ENCODE measurements at regions not wholly inside any gene's neighbourhood (a gene's known extent, or its start where the extent isn't known, plus 50 kb on each side); places are given as distances from the start of the nearest gene placed in this dataset.
"Not testable (repeated sequence)": the region's sequence is repeated elsewhere in the genome, so short reads cannot be mapped to it uniquely, and the experiment has no call there.

GRCh38 chr17:77842528-77843147, 115.9 kb upstream of the TNRC6C start:
- Histone ChIP-seq H3K4me1 (ENCODE audit: control insufficient read depth, insufficient read depth, low read length) (peaks cover 16% of the 10 kb centered on the region), H3K27me3 (ENCODE audit: control insufficient read depth, insufficient read depth, low read length) (peaks cover 9% of the 10 kb centered on the region), H3K9me3 (replicated peaks; ENCODE audit: low read length) (no peaks in the 10 kb centered on the region), H3K36me3 (ENCODE audit: insufficient read depth, low read length) (no peaks in the 10 kb centered on the region), H3K4me3 (ENCODE audit: low read length) (no peak overlapping the region), H3K9ac (ENCODE audit: low read depth, low read length) (no peak overlapping the region), H3K4me2 (ENCODE audit: low read length) (no peak overlapping the region)

- not testable (repeated sequence) for H3K36me3 ChIP-seq (ENCODE audit: insufficient read depth, low read length); H3K4me3 ChIP-seq (ENCODE audit: low read length); H3K9ac ChIP-seq (ENCODE audit: low read depth, low read length); H3K9me3 ChIP-seq (replicated peaks; ENCODE audit: low read length); H3K4me2 ChIP-seq (ENCODE audit: low read length)
- Histone ChIP-seq H3K27me3 (ENCODE audit: control insufficient read depth, insufficient read depth, low read length) (peaks cover 15% of the 10 kb centered on the region), H3K4me1 (ENCODE audit: control insufficient read depth, insufficient read depth, low read length) (peaks cover 16% of the 10 kb centered on the region)
Observed at GRCh38 chr17:77843255-77843895, 115.1 kb upstream of the TNRC6C start.

DNA sequence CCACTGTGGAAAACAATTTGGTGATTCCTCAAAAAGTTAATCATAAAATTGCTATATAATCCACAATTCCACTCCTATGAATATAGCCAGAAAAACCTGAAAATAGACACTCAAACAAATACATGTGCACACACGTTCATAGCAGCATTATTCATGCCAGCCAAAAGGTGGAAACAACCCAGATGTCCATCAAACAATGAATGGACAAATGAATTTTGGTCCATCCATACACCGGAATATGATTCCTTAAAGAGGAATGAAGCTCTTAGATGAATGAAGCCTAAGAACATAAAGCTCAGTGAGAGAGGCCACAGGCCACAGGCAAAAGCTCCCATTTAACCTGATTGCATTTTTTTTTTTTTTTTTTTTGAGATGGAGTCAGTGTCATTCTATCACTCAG, 114.6 kb upstream of the TNRC6C start:
- H3K4me3 ChIP-seq (ENCODE audit: low read length): no peak overlapping the region
- H3K4me1 ChIP-seq (ENCODE audit: control insufficient read depth, insufficient read depth, low read length): peaks cover 16% of the 10 kb centered on the region
- no peaks in the 10 kb centered on the region for H3K9me3 ChIP-seq (replicated peaks; ENCODE audit: low read length)
- no peak overlapping the region for H3K9ac ChIP-seq (ENCODE audit: low read depth, low read length)
- H3K4me2 ChIP-seq (ENCODE audit: low read length): no peak overlapping the region
- no peaks in the 10 kb centered on the region for H3K36me3 ChIP-seq (ENCODE audit: insufficient read depth, low read length)
- H3K27me3 ChIP-seq (ENCODE audit: control insufficient read depth, insufficient read depth, low read length): peaks cover 19% of the 10 kb centered on the region

GRCh38 chr17:77844681-77845080, 113.8 kb upstream of the TNRC6C start:
- H3K4me1 ChIP-seq (ENCODE audit: control insufficient read depth, insufficient read depth, low read length): peaks cover 16% of the 10 kb centered on the region
- no peak overlapping the region for H3K4me3 ChIP-seq (ENCODE audit: low read length)
- no peak overlapping the region for H3K4me2 ChIP-seq (ENCODE audit: low read length)
- no peaks in the 10 kb centered on the region for H3K36me3 ChIP-seq (ENCODE audit: insufficient read depth, low read length)
- peaks cover 23% of the 10 kb centered on the region for H3K27me3 ChIP-seq (ENCODE audit: control insufficient read depth, insufficient read depth, low read length)
- no peaks in the 10 kb centered on the region for H3K9me3 ChIP-seq (replicated peaks; ENCODE audit: low read length)
- H3K9ac ChIP-seq (ENCODE audit: low read depth, low read length): no peak overlapping the region

DNA sequence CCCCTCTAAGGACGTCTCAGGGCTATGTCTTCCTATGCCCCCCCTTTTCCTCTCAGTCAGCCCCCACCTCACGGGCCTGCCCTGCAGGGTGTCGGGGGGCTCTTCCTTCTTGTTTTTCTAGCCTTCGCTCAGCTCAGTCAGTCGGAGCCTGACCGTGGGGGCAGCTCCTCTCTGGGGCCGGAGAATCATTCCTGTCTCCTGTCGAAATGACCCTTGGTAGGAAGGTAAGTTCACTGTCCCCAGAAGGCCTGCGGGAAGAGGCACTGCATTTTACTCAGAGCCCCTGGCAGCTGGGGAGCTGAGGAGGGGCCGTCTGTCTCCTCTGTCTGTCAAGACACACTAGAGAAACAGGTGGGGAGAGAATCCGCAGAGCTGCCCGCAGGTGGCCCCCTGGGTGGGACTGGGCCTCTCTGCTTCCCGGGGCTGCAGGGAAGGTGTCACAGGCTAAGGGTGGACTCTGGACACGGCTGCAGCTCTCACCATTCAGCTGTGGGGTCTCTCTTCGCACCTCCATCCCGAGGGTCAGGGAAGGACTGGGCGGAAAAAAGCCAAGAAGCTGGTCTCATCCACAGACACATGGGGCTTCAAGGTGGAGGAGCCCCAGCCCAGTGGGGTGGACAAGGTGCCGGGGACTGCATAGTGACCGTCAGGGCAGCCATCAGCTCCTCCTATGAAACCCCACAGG, 112.8 kb upstream of the TNRC6C start:
- Histone ChIP-seq H3K4me1 (ENCODE audit: control insufficient read depth, insufficient read depth, low read length) (peaks cover 16% of the 10 kb centered on the region), H3K27me3 (ENCODE audit: control insufficient read depth, insufficient read depth, low read length) (peaks cover 17% of the 10 kb centered on the region), H3K36me3 (ENCODE audit: insufficient read depth, low read length) (no peaks in the 10 kb centered on the region), H3K9ac (ENCODE audit: low read depth, low read length) (no peak overlapping the region), H3K4me2 (ENCODE audit: low read length) (no peak overlapping the region), H3K4me3 (ENCODE audit: low read length) (no peak overlapping the region), H3K9me3 (replicated peaks; ENCODE audit: low read length) (no peaks in the 10 kb centered on the region)

DNA sequence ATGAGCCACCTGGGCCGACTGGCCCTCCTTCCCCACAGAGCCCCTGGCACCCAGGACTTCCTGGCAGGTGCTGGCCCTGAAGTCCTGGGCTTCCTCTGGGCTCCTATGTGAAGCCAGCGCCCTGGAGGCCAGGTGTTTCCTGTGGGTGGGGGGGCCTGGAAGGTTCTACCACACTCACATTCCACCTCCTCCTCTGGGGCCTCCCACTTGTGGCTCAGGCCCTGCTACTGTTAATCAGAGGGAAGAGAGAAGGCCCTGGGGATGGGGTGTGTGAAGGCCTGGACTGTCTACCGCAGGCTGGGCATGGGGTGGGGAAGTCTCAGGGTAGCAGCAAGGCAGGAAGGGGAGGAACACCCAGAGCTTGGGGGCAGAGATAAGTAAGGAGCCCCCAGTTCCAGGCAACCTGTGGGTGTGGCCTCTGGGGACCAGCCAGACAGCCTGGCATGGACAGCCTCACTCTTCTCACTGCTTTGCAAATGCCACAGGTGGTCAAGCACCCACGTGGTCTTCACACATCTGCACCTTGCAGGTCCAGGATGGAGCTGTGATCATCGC, 111.9 kb upstream of the TNRC6C start:
- H3K4me1 ChIP-seq (ENCODE audit: control insufficient read depth, insufficient read depth, low read length): peaks cover 16% of the 10 kb centered on the region
- no peaks in the 10 kb centered on the region for H3K9me3 ChIP-seq (replicated peaks; ENCODE audit: low read length)
- no peak overlapping the region for H3K4me2 ChIP-seq (ENCODE audit: low read length)
- H3K36me3 ChIP-seq (ENCODE audit: insufficient read depth, low read length): no peaks in the 10 kb centered on the region
- H3K9ac ChIP-seq (ENCODE audit: low read depth, low read length): no peak overlapping the region
- no peak overlapping the region for H3K4me3 ChIP-seq (ENCODE audit: low read length)
- peaks cover 20% of the 10 kb centered on the region for H3K27me3 ChIP-seq (ENCODE audit: control insufficient read depth, insufficient read depth, low read length)

- Histone ChIP-seq H3K27me3 (ENCODE audit: control insufficient read depth, insufficient read depth, low read length) (peaks cover 27% of the 10 kb centered on the region), H3K9me3 (replicated peaks; ENCODE audit: low read length) (no peaks in the 10 kb centered on the region), H3K4me2 (ENCODE audit: low read length) (no peak overlapping the region), H3K4me1 (ENCODE audit: control insufficient read depth, insufficient read depth, low read length) (peaks cover 12% of the 10 kb centered on the region), H3K4me3 (ENCODE audit: low read length) (no peak overlapping the region), H3K36me3 (ENCODE audit: insufficient read depth, low read length) (no peaks in the 10 kb centered on the region), H3K9ac (ENCODE audit: low read depth, low read length) (no peak overlapping the region)
Observed at GRCh38 chr17:77847221-77848085, 111.0 kb upstream of the TNRC6C start.

DNA sequence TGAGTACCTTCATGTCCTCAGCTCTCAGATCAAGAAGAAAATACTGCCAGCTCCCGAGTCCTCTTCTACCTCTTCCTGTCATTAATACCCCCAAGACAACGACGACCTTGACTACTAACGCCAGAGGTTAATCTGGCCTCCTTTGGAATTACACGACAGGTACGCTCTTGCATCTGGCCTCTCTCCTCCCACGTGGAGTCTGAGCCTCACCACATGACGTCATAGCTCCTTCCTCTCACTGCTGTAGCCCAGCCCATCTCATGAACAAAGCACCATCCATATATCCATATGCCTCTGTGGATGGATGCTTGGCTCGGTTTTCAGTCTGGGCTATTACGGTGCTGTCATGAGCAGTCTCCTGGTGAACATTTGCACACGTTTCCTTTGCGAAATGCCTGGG, 110.2 kb upstream of the TNRC6C start:
- Histone ChIP-seq H3K4me3 (ENCODE audit: low read length) (no peak overlapping the region), H3K9me3 (replicated peaks; ENCODE audit: low read length) (no peaks in the 10 kb centered on the region), H3K36me3 (ENCODE audit: insufficient read depth, low read length) (no peaks in the 10 kb centered on the region), H3K4me1 (ENCODE audit: control insufficient read depth, insufficient read depth, low read length) (peaks cover 4% of the 10 kb centered on the region), H3K9ac (ENCODE audit: low read depth, low read length) (no peak overlapping the region), H3K4me2 (ENCODE audit: low read length) (no peak overlapping the region), H3K27me3 (ENCODE audit: control insufficient read depth, insufficient read depth, low read length) (peaks cover 35% of the 10 kb centered on the region)

- no peaks in the 10 kb centered on the region for H3K9me3 ChIP-seq (replicated peaks; ENCODE audit: low read length)
- H3K4me3 ChIP-seq (ENCODE audit: low read length): no peak overlapping the region
- peaks cover 45% of the 10 kb centered on the region for H3K27me3 ChIP-seq (ENCODE audit: control insufficient read depth, insufficient read depth, low read length)
- H3K4me2 ChIP-seq (ENCODE audit: low read length): no peak overlapping the region
- H3K36me3 ChIP-seq (ENCODE audit: insufficient read depth, low read length): no peaks in the 10 kb centered on the region
- H3K4me1 ChIP-seq (ENCODE audit: control insufficient read depth, insufficient read depth, low read length): no peaks in the 10 kb centered on the region
- no peak overlapping the region for H3K9ac ChIP-seq (ENCODE audit: low read depth, low read length)
Observed at GRCh38 chr17:77849239-77849638, 109.3 kb upstream of the TNRC6C start.

DNA sequence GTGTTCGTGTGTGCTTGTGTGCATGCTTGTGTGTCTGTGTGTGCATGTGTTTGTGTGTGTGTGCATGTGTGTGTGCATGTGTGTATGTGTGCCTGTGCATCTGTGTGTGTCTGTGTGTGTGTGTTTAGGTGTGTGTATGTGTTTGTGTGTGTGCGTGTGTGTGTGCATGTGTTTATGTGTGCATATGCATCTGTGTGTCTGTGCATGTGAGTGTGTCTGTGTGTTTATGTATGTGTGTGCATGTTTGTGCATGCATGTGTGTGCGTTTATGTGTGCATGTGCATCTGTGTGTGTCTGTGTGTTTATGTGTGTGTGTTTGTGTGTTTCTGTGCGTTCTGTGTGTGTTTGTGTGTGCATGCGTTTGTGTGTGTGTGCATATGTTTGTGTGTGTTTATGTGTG, 106.6 kb upstream of the TNRC6C start:
- no peak overlapping the region for H3K9ac ChIP-seq (ENCODE audit: low read depth, low read length)
- H3K4me1 ChIP-seq (ENCODE audit: control insufficient read depth, insufficient read depth, low read length): no peaks in the 10 kb centered on the region
- H3K36me3 ChIP-seq (ENCODE audit: insufficient read depth, low read length): no peaks in the 10 kb centered on the region
- no peak overlapping the region for H3K4me3 ChIP-seq (ENCODE audit: low read length)
- H3K27me3 ChIP-seq (ENCODE audit: control insufficient read depth, insufficient read depth, low read length): peaks cover 49% of the 10 kb centered on the region
- H3K9me3 ChIP-seq (replicated peaks; ENCODE audit: low read length): no peaks in the 10 kb centered on the region
- H3K4me2 ChIP-seq (ENCODE audit: low read length): no peak overlapping the region

- H3K4me1 ChIP-seq (ENCODE audit: control insufficient read depth, insufficient read depth, low read length): no peaks in the 10 kb centered on the region
- no peaks in the 10 kb centered on the region for H3K9me3 ChIP-seq (replicated peaks; ENCODE audit: low read length)
- H3K9ac ChIP-seq (ENCODE audit: low read depth, low read length): no peak overlapping the region
- H3K27me3 ChIP-seq (ENCODE audit: control insufficient read depth, insufficient read depth, low read length): peaks cover 50% of the 10 kb centered on the region
- H3K4me3 ChIP-seq (ENCODE audit: low read length): no peak overlapping the region
- no peaks in the 10 kb centered on the region for H3K36me3 ChIP-seq (ENCODE audit: insufficient read depth, low read length)
- no peak overlapping the region for H3K4me2 ChIP-seq (ENCODE audit: low read length)
Observed at GRCh38 chr17:77852731-77853130, 105.8 kb upstream of the TNRC6C start.
